OCI-LY3 (cell line): ENCODE measurements at regions not wholly inside any gene's neighbourhood (a gene's known extent, or its start where the extent isn't known, plus 50 kb on each side); places are given as distances from the start of the nearest gene placed in this dataset.
"Not testable (repeated sequence)": the region's sequence is repeated elsewhere in the genome, so short reads cannot be mapped to it uniquely, and the experiment has no call there.

Experiments
- H2AFZ ChIP-seq: fragments of 200-600, 300-600 bp; shearing (Covaris generic); 2 replicates; pipeline ENCODE4 v1.6.0; 2014; ENCODE audit warnings: antibody characterized with exemption, low read depth, low read length
- H3K27ac ChIP-seq: fragments of 200-600, 300-600 bp; sonication (generic); 2 replicates; pipeline ENCODE4 v1.5.1; 2014; ENCODE audit warnings: mild to moderate bottlenecking, low read length, moderate library complexity, mixed read lengths
- H3K27me3 ChIP-seq: fragments of 200-600, 300-600 bp; sonication (generic); 2 replicates; pipeline ENCODE4 v1.6.1; 2014; ENCODE audit warnings: low read depth, low read length, mixed read lengths
- H3K36me3 ChIP-seq: fragments of 200-600, 300-600 bp; sonication (generic); replicated peaks from 2 replicates; pipeline ENCODE3; 2014; ENCODE audit warnings: low read depth, low read length, mixed read lengths
- H3K4me1 ChIP-seq: fragments of 300-600, 200-600 bp; sonication (generic); 2 replicates; pipeline ENCODE4 v1.6.1; 2014; ENCODE audit warnings: low read length, mixed read lengths
- H3K4me2 ChIP-seq: fragments of 200-600, 300-600 bp; sonication (generic); 2 replicates; pipeline ENCODE4 v1.6.1; 2014; ENCODE audit warnings: low read length, mixed read lengths
- H3K4me3 ChIP-seq: fragments of 300-600, 200-600 bp; sonication (generic); 2 replicates; pipeline ENCODE4 v1.5.1; 2014; ENCODE audit warnings: antibody characterized with exemption, mild to moderate bottlenecking, low read length, moderate library complexity
- H3K79me2 ChIP-seq: fragments of 300-600, 200-600 bp; shearing (Covaris generic); 2 replicates; pipeline ENCODE4 v1.6.1; 2014; ENCODE audit warnings: mild to moderate bottlenecking, low read length, mixed read lengths
- H3K9ac ChIP-seq: fragments of 300-600, 200-600 bp; shearing (Covaris generic); 2 replicates; pipeline ENCODE4 v1.6.0; 2014; ENCODE audit warnings: mild to moderate bottlenecking, low read length, moderate library complexity
- H3K9me3 ChIP-seq: fragments of 200-600, 300-600 bp; shearing (Covaris generic); 2 replicates; pipeline ENCODE4 v1.6.1; 2014; ENCODE audit warnings: low read length, mixed read lengths; ENCODE audit not compliant: insufficient read depth
- H4K20me1 ChIP-seq: fragments of 200-600, 300-600 bp; sonication (generic); 2 replicates; pipeline ENCODE4 v1.6.1; 2016; ENCODE audit warnings: low read length, mixed read lengths; ENCODE audit not compliant: insufficient read depth
- CTCF ChIP-seq: fragments of 200-600, 300-600 bp; sonication (generic); IDR thresholded peaks from 2 replicates; pipeline ENCODE4 v1.5.1; 2014; ENCODE audit warnings: antibody characterized with exemption, low read length, low read depth
- EZH2phosphoT487 ChIP-seq: fragments of 200-600 bp; shearing (Covaris generic); IDR thresholded peaks from 2 replicates; pipeline ENCODE4 v1.6.1; 2018; ENCODE audit warnings: antibody characterized with exemption, mixed run types, low read depth

- Histone ChIP-seq H3K4me1 (no peaks in the 10 kb centered on the region), H3K9ac (no peak overlapping the region), H3K9me3 (peaks cover 5% of the 10 kb centered on the region; the same call in 1 of the 2 replicates), H3K79me2 (no peaks in the 10 kb centered on the region), H4K20me1 (no peaks in the 10 kb centered on the region), H3K27me3 (no peaks in the 10 kb centered on the region), H2AFZ (no peak overlapping the region), H3K36me3 (peaks cover 29% of the 10 kb centered on the region), H3K27ac (no peak overlapping the region), H3K4me3 (no peak overlapping the region), H3K4me2 (no peak overlapping the region)
- TF ChIP-seq CTCF (no peak), EZH2phosphoT487 (no peak)
These were observed 176.8 kb downstream of the ZNF737 start for GRCh38 chr19:20388706-20389225.

- H3K36me3 ChIP-seq, result peaks cover 14% of the 10 kb centered on the region
These were observed 180.5 kb downstream of the ZNF737 start for GRCh38 chr19:20385061-20385460.

GRCh38 chr19:20371911-20372310 lies 193.7 kb downstream of the ZNF737 start:
- Histone ChIP-seq H3K27ac (no peak overlapping the region), H3K79me2 (no peaks in the 10 kb centered on the region), H3K4me3 (no peak overlapping the region), H3K9me3 (peaks cover 5% of the 10 kb centered on the region; the same call in 1 of the 2 replicates), H4K20me1 (no peaks in the 10 kb centered on the region), H3K4me2 (no peak overlapping the region), H3K36me3 (peaks cover 8% of the 10 kb centered on the region), H3K4me1 (no peaks in the 10 kb centered on the region), H3K9ac (no peak overlapping the region), H2AFZ (no peak overlapping the region), H3K27me3 (no peaks in the 10 kb centered on the region)
- TF ChIP-seq EZH2phosphoT487 (no peak), CTCF (no peak)

More at GRCh38 chr19:20385061-20385460, 180.5 kb downstream of the ZNF737 start:
- Histone ChIP-seq H3K4me2 (no peak overlapping the region), H3K27me3 (no peaks in the 10 kb centered on the region), H3K79me2 (no peaks in the 10 kb centered on the region), H3K4me3 (no peak overlapping the region), H3K27ac (no peak overlapping the region), H4K20me1 (no peaks in the 10 kb centered on the region), H3K9ac (no peak overlapping the region), H3K9me3 (no peaks in the 10 kb centered on the region; the same call in 1 of the 2 replicates), H3K4me1 (no peaks in the 10 kb centered on the region), H2AFZ (no peak overlapping the region)
- TF ChIP-seq EZH2phosphoT487 (no peak), CTCF (no peak)

- not testable (repeated sequence) for H4K20me1 ChIP-seq, H3K4me1 ChIP-seq, H3K4me2 ChIP-seq, H3K9ac ChIP-seq, H3K27ac ChIP-seq, H3K36me3 ChIP-seq, H2AFZ ChIP-seq, H3K9me3 ChIP-seq, H3K27me3 ChIP-seq, H3K4me3 ChIP-seq, H3K79me2 ChIP-seq
These were observed 194.3 kb downstream of the ZNF737 start for GRCh38 chr19:20371304-20371703.
